ENCODE measurements at regions not wholly inside any gene's neighbourhood (a gene's known extent, or its start where the extent isn't known, plus 50 kb on each side); places are given as distances from the start of the nearest gene placed in this dataset.
A peak's percentile ranks its signal among the peaks of the same experiment; 100 is the strongest.

DNA sequence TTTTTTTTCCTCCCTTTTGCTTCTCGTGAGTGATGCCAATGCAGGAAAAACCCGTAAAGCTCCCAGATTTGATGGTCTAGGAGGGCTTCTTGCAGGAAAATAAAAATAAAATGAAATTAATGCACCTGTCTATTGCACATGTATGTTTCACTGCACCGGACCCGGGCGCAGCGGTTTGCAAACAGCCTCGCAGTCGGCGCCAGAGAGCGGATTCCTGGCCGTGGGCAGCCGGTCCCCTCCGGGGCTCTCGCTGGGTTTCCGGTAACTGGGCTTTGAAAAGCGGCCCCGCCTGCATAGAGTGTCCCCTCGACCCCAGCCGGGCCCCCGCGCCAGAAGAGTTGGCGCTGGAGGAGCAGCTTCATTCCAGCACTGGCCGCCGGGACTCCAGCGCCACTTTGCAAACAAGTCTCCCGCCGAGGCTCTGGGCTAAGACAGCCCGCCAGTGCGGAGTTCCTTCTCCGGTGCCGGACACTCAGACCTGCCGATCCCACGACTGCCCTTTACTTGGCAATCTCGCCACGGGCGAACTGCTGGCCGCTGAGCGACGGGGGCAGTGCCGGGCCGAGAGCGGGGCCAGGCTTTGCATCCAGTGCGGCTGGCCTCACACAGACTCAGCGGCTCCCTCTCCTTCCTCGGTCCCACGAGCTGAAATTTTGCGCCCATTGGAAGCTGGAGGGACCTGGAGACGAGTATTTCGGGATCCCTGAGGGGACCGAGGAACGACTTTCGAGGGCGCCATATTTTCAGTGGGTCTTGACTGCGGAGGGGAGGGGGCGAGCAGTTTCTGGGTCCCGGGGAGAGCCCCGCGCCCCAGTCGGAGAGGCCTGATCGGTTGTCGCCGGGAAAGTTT, 225.9 kb upstream of the C2CD4B start:
- no peaks in the 10 kb centered on the region for H3K9me3 ChIP-seq (ENCODE audit: control insufficient read depth, insufficient read depth, low read length)
- no peak overlapping the region for H3K27ac ChIP-seq (ENCODE audit: low read length)
- no CpG with 5 or more reads among the region's 62 CpGs for WGBS (ENCODE audit: insufficient coverage, insufficient read length)
- H3K36me3 ChIP-seq (ENCODE audit: control insufficient read depth, insufficient read depth, low read length): no peaks in the 10 kb centered on the region
- H3K4me1 ChIP-seq (ENCODE audit: control insufficient read depth, insufficient read depth, low read length): no peaks in the 10 kb centered on the region
- peak overlapping the region; percentile 91 for H3K4me3 ChIP-seq (ENCODE audit: low read length)
- DNase-seq (ENCODE audit: low read depth, low spot score): no peak
- no peaks in the 10 kb centered on the region for H3K27me3 ChIP-seq (ENCODE audit: control insufficient read depth, insufficient read depth, low read length)

DNA sequence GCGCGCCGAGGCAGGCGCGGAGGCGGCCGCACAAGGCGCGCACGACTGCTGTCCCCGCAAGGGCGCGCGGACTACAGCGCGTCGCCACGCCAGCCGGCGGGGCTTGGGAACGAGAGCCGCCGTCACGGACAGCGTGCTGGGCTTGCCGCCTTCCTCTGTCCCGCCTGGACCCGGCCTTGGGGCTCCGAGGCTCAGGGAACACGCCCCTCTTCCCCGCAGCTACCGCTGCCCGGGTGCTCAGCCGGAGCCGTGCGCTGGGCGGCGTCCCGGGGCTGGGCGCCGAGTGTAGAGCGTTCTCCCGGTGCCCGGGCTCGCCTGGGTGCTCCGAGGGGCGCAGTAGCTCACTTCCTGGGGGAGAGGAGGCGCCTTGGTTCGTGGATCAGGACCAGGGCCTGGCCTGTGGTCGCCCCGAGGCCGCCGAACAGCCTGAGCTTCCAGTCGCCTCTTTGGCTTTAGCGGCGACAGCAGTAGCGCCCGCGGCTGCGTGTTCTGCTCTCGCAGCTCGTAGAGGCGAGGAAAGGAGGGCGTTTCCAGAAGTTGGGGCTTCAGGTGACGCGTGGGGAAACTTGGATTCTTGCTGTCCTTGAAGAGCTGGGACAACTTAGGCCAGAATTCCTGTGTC, 226.7 kb upstream of the C2CD4B start:
- WGBS (ENCODE audit: insufficient coverage, insufficient read length): no CpG with 5 or more reads among the region's 66 CpGs
- Histone ChIP-seq H3K9me3 (ENCODE audit: control insufficient read depth, insufficient read depth, low read length) (no peaks in the 10 kb centered on the region), H3K36me3 (ENCODE audit: control insufficient read depth, insufficient read depth, low read length) (no peaks in the 10 kb centered on the region), H3K27ac (ENCODE audit: low read length) (no peak overlapping the region), H3K4me3 (ENCODE audit: low read length) (peak overlapping the region; percentile 91; the same call in 1 of the 2 replicates), H3K4me1 (ENCODE audit: control insufficient read depth, insufficient read depth, low read length) (no peaks in the 10 kb centered on the region), H3K27me3 (ENCODE audit: control insufficient read depth, insufficient read depth, low read length) (no peaks in the 10 kb centered on the region)
- no peak for DNase-seq (ENCODE audit: low read depth, low spot score)

DNA sequence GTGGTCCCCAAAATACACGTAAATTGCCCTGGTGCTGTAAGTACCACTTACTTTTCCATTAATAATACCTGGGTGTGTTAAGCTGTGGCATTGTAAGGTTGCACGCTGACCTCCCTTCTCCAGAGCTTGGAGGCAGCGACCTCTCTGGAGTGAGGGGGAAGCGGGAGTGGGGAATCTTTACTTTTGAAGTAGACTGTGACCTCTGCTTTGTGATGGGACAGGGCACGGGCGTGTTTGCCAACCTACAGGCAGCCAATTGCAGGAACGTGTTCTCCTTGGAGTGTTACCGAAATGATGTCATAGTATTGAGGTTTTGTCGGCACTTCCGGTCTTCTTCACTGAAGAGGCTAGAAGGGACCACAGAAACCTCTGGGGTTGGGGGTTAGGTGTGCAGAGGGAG, 227.3 kb upstream of the C2CD4B start:
- Histone ChIP-seq H3K4me1 (ENCODE audit: control insufficient read depth, insufficient read depth, low read length) (no peaks in the 10 kb centered on the region), H3K4me3 (ENCODE audit: low read length) (peak overlapping the region; percentile 91; the same call in 1 of the 2 replicates), H3K9me3 (ENCODE audit: control insufficient read depth, insufficient read depth, low read length) (no peaks in the 10 kb centered on the region), H3K36me3 (ENCODE audit: control insufficient read depth, insufficient read depth, low read length) (no peaks in the 10 kb centered on the region), H3K27ac (ENCODE audit: low read length) (no peak overlapping the region), H3K27me3 (ENCODE audit: control insufficient read depth, insufficient read depth, low read length) (no peaks in the 10 kb centered on the region)
- DNase-seq (ENCODE audit: low read depth, low spot score): no peak
- WGBS (ENCODE audit: insufficient coverage, insufficient read length): no CpG with 5 or more reads among the region's 10 CpGs

DNA sequence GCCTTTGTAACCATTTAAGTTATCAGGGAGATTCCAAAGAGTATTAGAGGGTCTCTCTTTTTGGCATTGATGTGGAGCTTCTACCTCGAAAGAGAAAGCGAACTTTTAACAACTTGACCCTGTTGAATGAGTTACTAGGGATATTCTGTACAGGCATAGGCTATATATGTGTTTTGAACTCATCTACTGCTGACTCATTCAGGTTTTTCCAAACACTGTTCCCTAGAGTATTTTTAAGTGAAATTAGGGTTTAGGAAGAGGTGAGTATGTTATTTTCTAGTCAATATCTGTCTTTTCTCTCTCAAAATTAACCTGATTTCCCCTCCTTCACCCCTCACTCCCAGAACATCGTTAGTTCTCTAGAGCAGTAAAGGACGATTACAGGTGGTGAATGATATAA, 228.1 kb upstream of the C2CD4B start:
- no CpG with 5 or more reads among the region's 4 CpGs for WGBS (ENCODE audit: insufficient coverage, insufficient read length)
- Histone ChIP-seq H3K36me3 (ENCODE audit: control insufficient read depth, insufficient read depth, low read length) (no peaks in the 10 kb centered on the region), H3K27ac (ENCODE audit: low read length) (no peak overlapping the region), H3K27me3 (ENCODE audit: control insufficient read depth, insufficient read depth, low read length) (no peaks in the 10 kb centered on the region), H3K4me1 (ENCODE audit: control insufficient read depth, insufficient read depth, low read length) (no peaks in the 10 kb centered on the region), H3K9me3 (ENCODE audit: control insufficient read depth, insufficient read depth, low read length) (no peaks in the 10 kb centered on the region), H3K4me3 (ENCODE audit: low read length) (no peak overlapping the region)
- no peak for DNase-seq (ENCODE audit: low read depth, low spot score)

DNA sequence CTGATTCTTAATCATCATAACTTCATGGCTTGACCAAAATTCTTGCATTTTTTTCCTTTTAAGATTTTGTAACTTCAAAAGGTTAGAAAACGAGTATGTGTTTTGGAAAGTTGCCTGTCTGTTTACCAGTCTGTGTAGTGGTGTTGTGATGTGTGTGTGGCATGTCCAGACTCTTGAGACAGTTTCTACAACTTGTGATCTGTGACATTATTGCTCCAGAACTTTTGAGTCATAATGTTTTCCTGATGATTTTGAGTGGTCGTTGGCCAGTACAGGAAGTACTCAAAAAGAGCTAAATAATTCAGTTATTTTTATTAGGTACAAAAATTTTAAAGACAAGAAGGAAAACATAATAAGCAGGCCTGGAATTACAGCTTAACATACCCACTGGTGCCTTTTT, 229.0 kb upstream of the C2CD4B start:
- Histone ChIP-seq H3K36me3 (ENCODE audit: control insufficient read depth, insufficient read depth, low read length) (no peaks in the 10 kb centered on the region), H3K27ac (ENCODE audit: low read length) (no peak overlapping the region)
- WGBS (ENCODE audit: insufficient coverage, insufficient read length): no CpG with 5 or more reads among the region's 2 CpGs

DNA sequence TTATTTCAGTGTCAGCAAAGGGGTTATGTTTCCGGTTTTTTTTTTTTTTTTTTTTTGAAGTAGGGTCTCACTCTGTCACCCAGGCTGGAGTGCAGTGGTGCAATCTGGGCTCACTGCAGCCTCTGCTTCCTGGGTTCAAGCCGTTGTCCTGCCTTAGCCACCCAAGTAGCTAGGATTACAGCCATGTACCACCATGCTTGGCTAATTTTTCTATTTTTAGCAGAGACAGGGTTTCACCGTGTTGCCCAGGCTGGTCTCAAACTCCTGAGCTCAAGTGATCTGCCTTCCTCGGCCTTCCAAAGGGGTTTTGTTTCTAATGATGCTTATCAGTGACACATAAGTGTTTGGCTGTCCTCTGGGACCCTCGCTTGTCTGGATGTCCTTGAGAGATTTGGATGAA, 235.7 kb upstream of the C2CD4B start:
- Histone ChIP-seq H3K4me1 (ENCODE audit: control insufficient read depth, insufficient read depth, low read length) (no peaks in the 10 kb centered on the region), H3K9me3 (ENCODE audit: control insufficient read depth, insufficient read depth, low read length) (peaks cover 1% of the 10 kb centered on the region; the same call in 1 of the 2 replicates), H3K4me3 (ENCODE audit: low read length) (no peak overlapping the region), H3K27ac (ENCODE audit: low read length) (no peak overlapping the region), H3K27me3 (ENCODE audit: control insufficient read depth, insufficient read depth, low read length) (no peaks in the 10 kb centered on the region), H3K36me3 (ENCODE audit: control insufficient read depth, insufficient read depth, low read length) (no peaks in the 10 kb centered on the region)
- no CpG with 5 or more reads among the region's 5 CpGs for WGBS (ENCODE audit: insufficient coverage, insufficient read length)
- DNase-seq (ENCODE audit: low read depth, low spot score): no peak

More for the DNA sequence above, 229.0 kb upstream of the C2CD4B start:
- Histone ChIP-seq H3K4me1 (ENCODE audit: control insufficient read depth, insufficient read depth, low read length) (no peaks in the 10 kb centered on the region), H3K9me3 (ENCODE audit: control insufficient read depth, insufficient read depth, low read length) (peaks cover 1% of the 10 kb centered on the region; the same call in 1 of the 2 replicates), H3K27me3 (ENCODE audit: control insufficient read depth, insufficient read depth, low read length) (no peaks in the 10 kb centered on the region), H3K4me3 (ENCODE audit: low read length) (no peak overlapping the region)
- no peak for DNase-seq (ENCODE audit: low read depth, low spot score)

DNA sequence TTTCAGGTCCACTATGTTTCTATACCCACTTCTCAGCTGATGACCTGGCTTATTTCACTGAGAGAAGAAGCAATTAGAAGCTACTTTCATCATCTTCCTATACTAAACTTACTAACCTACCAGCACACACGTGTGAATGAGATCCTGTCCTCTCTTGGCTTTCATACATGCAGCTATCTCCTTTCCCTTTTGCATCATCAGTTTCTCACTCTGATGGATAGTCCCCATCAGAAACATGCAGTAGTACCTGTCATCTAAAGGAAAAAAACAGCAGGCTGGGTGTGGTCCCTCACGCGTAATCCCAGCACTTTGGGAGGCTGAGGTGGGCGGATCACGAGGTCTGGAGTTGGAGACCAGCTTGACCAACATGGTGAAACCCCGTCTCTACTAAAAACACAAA, 237.6 kb upstream of the C2CD4B start:
- Histone ChIP-seq H3K9me3 (ENCODE audit: control insufficient read depth, insufficient read depth, low read length) (peaks cover 1% of the 10 kb centered on the region; the same call in 1 of the 2 replicates), H3K4me1 (ENCODE audit: control insufficient read depth, insufficient read depth, low read length) (no peaks in the 10 kb centered on the region), H3K36me3 (ENCODE audit: control insufficient read depth, insufficient read depth, low read length) (no peaks in the 10 kb centered on the region), H3K27ac (ENCODE audit: low read length) (no peak overlapping the region), H3K4me3 (ENCODE audit: low read length) (no peak overlapping the region), H3K27me3 (ENCODE audit: control insufficient read depth, insufficient read depth, low read length) (no peaks in the 10 kb centered on the region)
- WGBS (ENCODE audit: insufficient coverage, insufficient read length): no CpG with 5 or more reads among the region's 6 CpGs
- no peak for DNase-seq (ENCODE audit: low read depth, low spot score)

DNA sequence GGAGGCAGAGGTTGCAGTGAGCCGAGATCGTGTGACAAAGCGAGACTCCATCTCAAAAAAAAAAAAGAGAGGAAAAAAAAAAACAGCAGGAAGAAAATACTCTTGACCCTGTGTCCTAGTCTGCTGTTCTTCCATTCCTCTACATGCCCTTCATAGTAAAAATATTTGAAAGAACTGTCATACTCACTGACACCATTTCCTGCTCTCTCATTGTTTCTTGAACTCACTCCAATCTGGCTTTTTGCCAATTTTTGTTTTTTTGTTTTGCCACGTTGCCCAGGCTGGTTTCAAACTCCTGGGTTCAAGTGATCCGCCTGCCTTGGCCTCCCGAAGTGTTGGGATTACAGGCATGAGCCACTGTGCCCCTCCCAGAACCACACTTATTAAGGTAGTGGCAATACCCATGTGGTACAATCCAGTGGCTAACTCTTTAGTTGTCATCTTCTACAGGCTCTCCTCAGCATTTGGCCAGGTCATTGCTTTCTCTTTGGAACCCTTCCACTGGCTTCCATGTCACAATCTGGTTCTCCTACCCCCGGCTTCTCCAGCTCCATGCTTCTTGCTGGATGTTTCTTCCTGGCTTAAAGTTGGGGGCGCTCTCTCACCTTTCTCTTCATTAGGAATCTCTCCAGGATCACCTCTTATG, 238.2 kb upstream of the C2CD4B start:
- H3K4me3 ChIP-seq (ENCODE audit: low read length): no peak overlapping the region
- H3K36me3 ChIP-seq (ENCODE audit: control insufficient read depth, insufficient read depth, low read length): no peaks in the 10 kb centered on the region
- H3K27ac ChIP-seq (ENCODE audit: low read length): no peak overlapping the region
- DNase-seq (ENCODE audit: low read depth, low spot score): no peak
- H3K27me3 ChIP-seq (ENCODE audit: control insufficient read depth, insufficient read depth, low read length): no peaks in the 10 kb centered on the region
- H3K4me1 ChIP-seq (ENCODE audit: control insufficient read depth, insufficient read depth, low read length): no peaks in the 10 kb centered on the region
- WGBS (ENCODE audit: insufficient coverage, insufficient read length): no CpG with 5 or more reads among the region's 8 CpGs
- peaks cover 1% of the 10 kb centered on the region; the same call in 1 of the 2 replicates for H3K9me3 ChIP-seq (ENCODE audit: control insufficient read depth, insufficient read depth, low read length)

DNA sequence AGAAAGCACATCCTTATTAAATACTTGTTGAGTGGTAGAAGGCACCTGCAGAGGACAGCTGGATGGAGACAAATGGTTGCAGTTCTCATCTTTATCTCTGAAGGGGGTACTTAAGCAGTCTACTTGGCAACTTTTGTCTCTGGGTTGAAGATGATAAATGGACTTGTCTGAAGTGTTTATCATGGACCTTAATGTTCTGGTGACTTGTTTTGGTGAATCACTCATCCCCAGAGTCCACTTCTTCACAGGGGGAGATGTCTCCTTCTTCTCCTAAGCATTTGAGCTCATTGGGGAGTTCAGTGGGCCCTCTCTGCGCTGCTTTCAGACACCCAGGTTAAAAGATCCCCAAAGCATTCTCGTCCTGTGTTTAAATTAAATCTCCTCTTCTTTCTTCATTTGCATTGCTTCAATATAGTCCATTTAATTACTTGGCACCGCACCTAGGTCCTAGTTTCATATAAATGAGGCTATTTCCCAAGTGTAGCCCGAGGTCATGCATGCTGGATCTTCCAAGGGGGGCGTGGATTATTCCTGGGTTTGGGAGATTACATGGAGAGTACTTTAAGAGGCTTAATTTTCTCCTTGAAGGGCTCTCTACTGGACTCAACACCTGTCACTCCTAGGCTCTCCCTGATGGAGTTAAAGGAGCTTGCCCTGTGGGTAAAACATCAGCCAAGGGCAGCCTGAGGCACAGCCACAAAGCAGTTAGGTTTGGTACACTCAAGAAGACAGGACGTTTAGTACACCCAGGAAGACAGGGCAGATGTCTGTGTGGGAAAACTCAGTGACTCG, 239.3 kb upstream of the C2CD4B start:
- Histone ChIP-seq H3K9me3 (ENCODE audit: control insufficient read depth, insufficient read depth, low read length) (no peaks in the 10 kb centered on the region), H3K4me3 (ENCODE audit: low read length) (no peak overlapping the region), H3K27me3 (ENCODE audit: control insufficient read depth, insufficient read depth, low read length) (no peaks in the 10 kb centered on the region), H3K36me3 (ENCODE audit: control insufficient read depth, insufficient read depth, low read length) (no peaks in the 10 kb centered on the region), H3K4me1 (ENCODE audit: control insufficient read depth, insufficient read depth, low read length) (no peaks in the 10 kb centered on the region), H3K27ac (ENCODE audit: low read length) (no peak overlapping the region)
- DNase-seq (ENCODE audit: low read depth, low spot score): no peak
- WGBS (ENCODE audit: insufficient coverage, insufficient read length): 100% methylated on average over 1 of the region's 7 CpGs

DNA sequence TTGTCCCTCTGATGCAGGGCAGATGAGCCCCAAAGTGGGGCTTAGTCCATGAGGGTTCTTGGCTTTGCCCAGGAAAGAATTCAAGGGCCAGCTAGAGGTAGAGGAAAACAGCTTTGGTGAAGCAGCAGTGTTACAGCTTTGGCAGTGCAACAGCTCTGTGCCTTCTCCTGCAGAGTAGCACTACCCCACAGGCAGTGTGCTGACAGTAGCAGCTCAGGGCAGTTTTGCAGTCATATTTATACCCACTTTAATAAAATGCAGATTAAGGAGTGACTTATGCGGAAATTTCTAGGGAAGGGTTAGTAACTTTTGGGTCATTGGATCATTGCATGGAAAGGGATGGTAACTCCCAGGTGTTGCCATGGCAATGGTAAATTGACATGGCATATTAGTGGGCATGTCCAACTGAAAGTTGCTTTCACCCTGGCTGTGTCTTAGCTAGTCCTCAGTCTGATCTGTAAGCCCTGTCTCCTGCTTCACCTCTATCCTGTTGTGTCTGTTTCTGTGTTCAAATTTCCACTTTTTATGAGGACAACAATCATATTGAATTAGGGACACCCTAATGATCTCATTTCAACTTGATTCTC, 241.3 kb upstream of the C2CD4B start:
- Histone ChIP-seq H3K36me3 (ENCODE audit: control insufficient read depth, insufficient read depth, low read length) (no peaks in the 10 kb centered on the region), H3K9me3 (ENCODE audit: control insufficient read depth, insufficient read depth, low read length) (no peaks in the 10 kb centered on the region), H3K27me3 (ENCODE audit: control insufficient read depth, insufficient read depth, low read length) (no peaks in the 10 kb centered on the region), H3K4me1 (ENCODE audit: control insufficient read depth, insufficient read depth, low read length) (no peaks in the 10 kb centered on the region), H3K27ac (ENCODE audit: low read length) (no peak overlapping the region), H3K4me3 (ENCODE audit: low read length) (no peak overlapping the region)
- WGBS (ENCODE audit: insufficient coverage, insufficient read length): no CpG with 5 or more reads among the region's 1 CpG
- DNase-seq (ENCODE audit: low read depth, low spot score): no peak
